ENCODE measurements at regions not wholly inside any gene's neighbourhood (a gene's known extent, or its start where the extent isn't known, plus 50 kb on each side); places are given as distances from the start of the nearest gene placed in this dataset.

- TF ChIP-seq POLR2AphosphoS5 (IDR thresholded peaks at IDR 0.05; ENCODE audit: insufficient read depth, low read depth, low read length): no peak
- TF ChIP-seq, protein P1, sequence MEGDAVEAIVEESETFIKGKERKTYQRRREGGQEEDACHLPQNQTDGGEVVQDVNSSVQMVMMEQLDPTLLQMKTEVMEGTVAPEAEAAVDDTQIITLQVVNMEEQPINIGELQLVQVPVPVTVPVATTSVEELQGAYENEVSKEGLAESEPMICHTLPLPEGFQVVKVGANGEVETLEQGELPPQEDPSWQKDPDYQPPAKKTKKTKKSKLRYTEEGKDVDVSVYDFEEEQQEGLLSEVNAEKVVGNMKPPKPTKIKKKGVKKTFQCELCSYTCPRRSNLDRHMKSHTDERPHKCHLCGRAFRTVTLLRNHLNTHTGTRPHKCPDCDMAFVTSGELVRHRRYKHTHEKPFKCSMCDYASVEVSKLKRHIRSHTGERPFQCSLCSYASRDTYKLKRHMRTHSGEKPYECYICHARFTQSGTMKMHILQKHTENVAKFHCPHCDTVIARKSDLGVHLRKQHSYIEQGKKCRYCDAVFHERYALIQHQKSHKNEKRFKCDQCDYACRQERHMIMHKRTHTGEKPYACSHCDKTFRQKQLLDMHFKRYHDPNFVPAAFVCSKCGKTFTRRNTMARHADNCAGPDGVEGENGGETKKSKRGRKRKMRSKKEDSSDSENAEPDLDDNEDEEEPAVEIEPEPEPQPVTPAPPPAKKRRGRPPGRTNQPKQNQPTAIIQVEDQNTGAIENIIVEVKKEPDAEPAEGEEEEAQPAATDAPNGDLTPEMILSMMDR (IDR thresholded peaks at IDR 0.05; ENCODE audit: extremely low read depth in 1 of 2, insufficient read depth in 1 of 2, low read depth in 1 of 2, low read length in 2 of 2): no peak
- no peak for TF ChIP-seq POLR2A (IDR thresholded peaks at IDR 0.05; ENCODE audit: low read depth, low read length)
- no peak for TF ChIP-seq EZH2 (IDR thresholded peaks at IDR 0.05; ENCODE audit: borderline replicate concordance, low read depth, low read length, severe bottlenecking)
Observed at GRCh38 chr2:57776916-57777315, 269.7 kb upstream of the VRK2 start.

Data from endothelial cell of umbilical vein (primary cell).